Neural progenitor cell (in vitro differentiated cells): ENCODE measurements at regions not wholly inside any gene's neighbourhood (a gene's known extent, or its start where the extent isn't known, plus 50 kb on each side); places are given as distances from the start of the nearest gene placed in this dataset.

Source experiments
- EZH2 ChIP-seq: fragments of 200-600 bp; sonication (generic); IDR thresholded peaks from 2 replicates; pipeline ENCODE4 v1.6.1; 2017; ENCODE audit warnings: antibody characterized with exemption, mild to moderate bottlenecking, moderate library complexity
- EZH2phosphoT487 ChIP-seq: fragments of 200-600 bp; sonication (generic); IDR thresholded peaks from 2 replicates; pipeline ENCODE4 v1.6.1; 2017; ENCODE audit warnings: antibody characterized with exemption
- TF ChIP-seq, protein P1 (sequence below): fragments of 200-600 bp; sonication (generic); IDR thresholded peaks from 2 replicates; pipeline ENCODE4 v1.5.1; 2017; ENCODE audit warnings: antibody characterized with exemption, mild to moderate bottlenecking

DNA sequence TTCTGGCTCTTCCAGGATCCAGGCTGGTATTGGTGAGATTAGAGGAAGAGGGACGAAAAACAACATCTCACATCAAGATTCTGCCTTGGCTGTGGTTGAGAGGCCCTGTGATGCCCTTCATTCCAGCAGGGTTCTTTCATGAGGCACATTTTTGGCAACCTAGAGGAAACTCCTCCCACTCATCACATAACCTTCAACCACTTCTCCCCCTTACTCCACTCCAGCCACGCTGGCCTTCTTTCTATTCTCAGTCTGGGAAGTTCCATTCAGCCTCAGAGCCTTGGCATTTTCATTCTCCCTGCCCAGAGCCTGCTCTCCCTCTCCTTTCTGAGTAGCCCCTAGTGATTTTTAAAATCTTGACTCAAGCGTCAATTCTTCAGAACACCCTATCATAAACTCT lies 337.5 kb downstream of the ZSWIM6 start:
- TF ChIP-seq EZH2 (no peak), EZH2phosphoT487 (no peak)
- TF ChIP-seq, protein P1, sequence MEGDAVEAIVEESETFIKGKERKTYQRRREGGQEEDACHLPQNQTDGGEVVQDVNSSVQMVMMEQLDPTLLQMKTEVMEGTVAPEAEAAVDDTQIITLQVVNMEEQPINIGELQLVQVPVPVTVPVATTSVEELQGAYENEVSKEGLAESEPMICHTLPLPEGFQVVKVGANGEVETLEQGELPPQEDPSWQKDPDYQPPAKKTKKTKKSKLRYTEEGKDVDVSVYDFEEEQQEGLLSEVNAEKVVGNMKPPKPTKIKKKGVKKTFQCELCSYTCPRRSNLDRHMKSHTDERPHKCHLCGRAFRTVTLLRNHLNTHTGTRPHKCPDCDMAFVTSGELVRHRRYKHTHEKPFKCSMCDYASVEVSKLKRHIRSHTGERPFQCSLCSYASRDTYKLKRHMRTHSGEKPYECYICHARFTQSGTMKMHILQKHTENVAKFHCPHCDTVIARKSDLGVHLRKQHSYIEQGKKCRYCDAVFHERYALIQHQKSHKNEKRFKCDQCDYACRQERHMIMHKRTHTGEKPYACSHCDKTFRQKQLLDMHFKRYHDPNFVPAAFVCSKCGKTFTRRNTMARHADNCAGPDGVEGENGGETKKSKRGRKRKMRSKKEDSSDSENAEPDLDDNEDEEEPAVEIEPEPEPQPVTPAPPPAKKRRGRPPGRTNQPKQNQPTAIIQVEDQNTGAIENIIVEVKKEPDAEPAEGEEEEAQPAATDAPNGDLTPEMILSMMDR = no peak
